A549 (cell line): ENCODE measurements at regions not wholly inside any gene's neighbourhood (a gene's known extent, or its start where the extent isn't known, plus 50 kb on each side); places are given as distances from the start of the nearest gene placed in this dataset.

Experiments
- CHD4 ChIP-seq: fragments of 200-600 bp; sonication (generic); IDR thresholded peaks from 2 replicates; pipeline ENCODE4 v1.6.1; 2016; ENCODE audit warnings: antibody characterized with exemption, mild to moderate bottlenecking, borderline replicate concordance
- EP300 ChIP-seq, 2 experiments: fragments of >200 bp; sonication (Bioruptor Twin); formaldehyde crosslinking; IDR thresholded peaks; 2 replicates in 1 of 2; 3 replicates in 1 of 2; pipeline ENCODE4 v1.6.1; 2016 to 2017
- HES2 ChIP-seq: fragments of >200 bp; sonication (Bioruptor Twin); formaldehyde crosslinking; IDR thresholded peaks from 2 replicates; pipeline ENCODE4 v1.6.1; 2016
- HOXB13 ChIP-seq: fragments of 250-450 bp; sonication (Bioruptor Pico); IDR thresholded peaks from 2 replicates; pipeline ENCODE4 v1.5.0; 2020; ENCODE audit warnings: low read depth, mild to moderate bottlenecking, moderate library complexity
- MAX ChIP-seq: IDR thresholded peaks from 2 replicates; pipeline ENCODE4 v1.6.1; 2012
- POLR2A ChIP-seq: IDR thresholded peaks from 2 replicates; pipeline ENCODE4 v1.6.1; 2012; ENCODE audit warnings: mild to moderate bottlenecking, low read length
- TF ChIP-seq, protein P1 (sequence below): fragments of >200 bp; sonication (Bioruptor Twin); formaldehyde crosslinking; IDR thresholded peaks from 3 replicates; pipeline ENCODE4 v1.5.1; 2016

- TF ChIP-seq, protein P1, sequence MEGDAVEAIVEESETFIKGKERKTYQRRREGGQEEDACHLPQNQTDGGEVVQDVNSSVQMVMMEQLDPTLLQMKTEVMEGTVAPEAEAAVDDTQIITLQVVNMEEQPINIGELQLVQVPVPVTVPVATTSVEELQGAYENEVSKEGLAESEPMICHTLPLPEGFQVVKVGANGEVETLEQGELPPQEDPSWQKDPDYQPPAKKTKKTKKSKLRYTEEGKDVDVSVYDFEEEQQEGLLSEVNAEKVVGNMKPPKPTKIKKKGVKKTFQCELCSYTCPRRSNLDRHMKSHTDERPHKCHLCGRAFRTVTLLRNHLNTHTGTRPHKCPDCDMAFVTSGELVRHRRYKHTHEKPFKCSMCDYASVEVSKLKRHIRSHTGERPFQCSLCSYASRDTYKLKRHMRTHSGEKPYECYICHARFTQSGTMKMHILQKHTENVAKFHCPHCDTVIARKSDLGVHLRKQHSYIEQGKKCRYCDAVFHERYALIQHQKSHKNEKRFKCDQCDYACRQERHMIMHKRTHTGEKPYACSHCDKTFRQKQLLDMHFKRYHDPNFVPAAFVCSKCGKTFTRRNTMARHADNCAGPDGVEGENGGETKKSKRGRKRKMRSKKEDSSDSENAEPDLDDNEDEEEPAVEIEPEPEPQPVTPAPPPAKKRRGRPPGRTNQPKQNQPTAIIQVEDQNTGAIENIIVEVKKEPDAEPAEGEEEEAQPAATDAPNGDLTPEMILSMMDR = no peak
- TF ChIP-seq POLR2A (no peak), EP300 (IDR thresholded peaks at IDR 0.05) (no peak), MAX (no peak), HOXB13 (CRISPR knock-in tag) (no peak), HES2 (no peak), CHD4 (no peak)
Measured at GRCh38 chr5:12125895-12126294, 221.6 kb upstream of the CTNND2 start.
